NCI-H146 treated with DMSO at 0.1 percent for 48 hours (cell line): ENCODE measurements at regions not wholly inside any gene's neighbourhood (a gene's known extent, or its start where the extent isn't known, plus 50 kb on each side); places are given as distances from the start of the nearest gene placed in this dataset.

Experiments used
- DNase-seq: peaks from one replicate; lab custom pipeline; 2025; ENCODE audit not compliant: unreplicated experiment; lab: John Stamatoyannopoulos, UW

- no peak for DNase-seq
These were observed 221.1 kb downstream of the SNX10 start for GRCh38 chr7:26512737-26513136.

GRCh38 chr7:26513948-26514347 is 222.3 kb downstream of the SNX10 start:
- DNase-seq: no peak

GRCh38 chr7:26514633-26515032 is 223.0 kb downstream of the SNX10 start:
- no peak for DNase-seq

- peak; percentile 77 for DNase-seq
These were observed 223.7 kb downstream of the SNX10 start for GRCh38 chr7:26515314-26515842.

GRCh38 chr7:26520483-26520882 is 228.8 kb downstream of the SNX10 start:
- DNase-seq: no peak

- DNase-seq: no peak
These were observed 231.0 kb downstream of the SNX10 start for GRCh38 chr7:26522633-26523032.

GRCh38 chr7:26525398-26526264 is 234.0 kb downstream of the SNX10 start:
- DNase-seq: peak; percentile 92

GRCh38 chr7:26526265-26526587 is 234.6 kb downstream of the SNX10 start:
- no peak for DNase-seq

- DNase-seq: no peak
These were observed 240.3 kb downstream of the SNX10 start for GRCh38 chr7:26531926-26532325.

- no peak for DNase-seq
These were observed 240.8 kb downstream of the SNX10 start for GRCh38 chr7:26532471-26532870.

- no peak for DNase-seq
These were observed 241.6 kb downstream of the SNX10 start for GRCh38 chr7:26533217-26533616.

GRCh38 chr7:26534649-26535482 is 243.2 kb downstream of the SNX10 start:
- peak; percentile 98 for DNase-seq

- DNase-seq: peak; percentile 98
These were observed 243.9 kb downstream of the SNX10 start for GRCh38 chr7:26535483-26536007.

GRCh38 chr7:26538216-26538615 is 246.6 kb downstream of the SNX10 start:
- no peak for DNase-seq

- peak; percentile 59 for DNase-seq
These were observed 247.0 kb downstream of the SNX10 start for GRCh38 chr7:26538689-26539088.

- no peak for DNase-seq
These were observed 251.7 kb downstream of the SNX10 start for GRCh38 chr7:26543340-26543739.

GRCh38 chr7:26543951-26544350 is 252.3 kb downstream of the SNX10 start:
- DNase-seq: no peak

GRCh38 chr7:26546508-26547053 is 254.9 kb downstream of the SNX10 start:
- DNase-seq: no peak

GRCh38 chr7:26547156-26547555 is 255.5 kb downstream of the SNX10 start:
- no peak for DNase-seq

- peak; percentile 24 for DNase-seq
These were observed 257.8 kb downstream of the SNX10 start for GRCh38 chr7:26549281-26549944.

- DNase-seq: peak; percentile 47
These were observed 258.8 kb downstream of the SNX10 start for GRCh38 chr7:26550492-26550891.
